Thyroid gland (tissue), 4 donors: ENCODE measurements at regions not wholly inside any gene's neighbourhood (a gene's known extent, or its start where the extent isn't known, plus 50 kb on each side); places are given as distances from the start of the nearest gene placed in this dataset.

Experiments
- POLR2A ChIP-seq, 2 donors: fragments of 450-650 bp; IDR thresholded peaks; one replicate each; pipeline ENCODE4 v1.6.1; 2017; ENCODE audit warnings: antibody characterized with exemption in 2 of 2, mild to moderate bottlenecking in 2 of 2, moderate library complexity in 1 of 2
- TF ChIP-seq, protein P1 (sequence below), 6 experiments: fragments of 200-600 bp in 3 of 6; fragments of 450-650 bp in 3 of 6; sonication (generic) in 3 of 6; IDR thresholded peaks; one replicate each; pipeline ENCODE4 v1.5.1; 2016 to 2019; ENCODE audit warnings: antibody characterized with exemption in 6 of 6, mild to moderate bottlenecking in 2 of 6, inconsistent platforms in 1 of 6, moderate library complexity in 1 of 6

- TF ChIP-seq, protein P1, sequence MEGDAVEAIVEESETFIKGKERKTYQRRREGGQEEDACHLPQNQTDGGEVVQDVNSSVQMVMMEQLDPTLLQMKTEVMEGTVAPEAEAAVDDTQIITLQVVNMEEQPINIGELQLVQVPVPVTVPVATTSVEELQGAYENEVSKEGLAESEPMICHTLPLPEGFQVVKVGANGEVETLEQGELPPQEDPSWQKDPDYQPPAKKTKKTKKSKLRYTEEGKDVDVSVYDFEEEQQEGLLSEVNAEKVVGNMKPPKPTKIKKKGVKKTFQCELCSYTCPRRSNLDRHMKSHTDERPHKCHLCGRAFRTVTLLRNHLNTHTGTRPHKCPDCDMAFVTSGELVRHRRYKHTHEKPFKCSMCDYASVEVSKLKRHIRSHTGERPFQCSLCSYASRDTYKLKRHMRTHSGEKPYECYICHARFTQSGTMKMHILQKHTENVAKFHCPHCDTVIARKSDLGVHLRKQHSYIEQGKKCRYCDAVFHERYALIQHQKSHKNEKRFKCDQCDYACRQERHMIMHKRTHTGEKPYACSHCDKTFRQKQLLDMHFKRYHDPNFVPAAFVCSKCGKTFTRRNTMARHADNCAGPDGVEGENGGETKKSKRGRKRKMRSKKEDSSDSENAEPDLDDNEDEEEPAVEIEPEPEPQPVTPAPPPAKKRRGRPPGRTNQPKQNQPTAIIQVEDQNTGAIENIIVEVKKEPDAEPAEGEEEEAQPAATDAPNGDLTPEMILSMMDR (IDR thresholded peaks at IDR 0.05): no peak
- TF ChIP-seq POLR2A (IDR thresholded peaks at IDR 0.05): no peak
Measured at GRCh38 chr3:55246033-55246432, 241.1 kb downstream of the WNT5A start.
